GM23338 (cell line): ENCODE measurements at regions not wholly inside any gene's neighbourhood (a gene's known extent, or its start where the extent isn't known, plus 50 kb on each side); places are given as distances from the start of the nearest gene placed in this dataset.

Experiments used
- ATAC-seq: fragments of 200-7000 bp; cut with Tn5 transposase; 3 replicates; pipeline ENCODE4 v1.9.1; 2020
- DNase-seq: peaks from one replicate; pipeline ENCODE4 v3.0.0-alpha.2; 2015; ENCODE audit warnings: low spot score
- H2AFZ ChIP-seq: fragments of 200-600 bp; sonication (generic); 2 replicates; pipeline ENCODE4 v1.8.0; 2016; ENCODE audit warnings: antibody characterized with exemption, mild to moderate bottlenecking, moderate library complexity
- H3F3A ChIP-seq: fragments of 200-600 bp; sonication (generic); replicated peaks from 2 replicates; pipeline ENCODE4 v1.8.0; 2017; ENCODE audit warnings: antibody characterized with exemption, mixed run types, low read depth
- H3K27ac ChIP-seq: fragments of 200-600 bp; sonication (generic); 2 replicates; pipeline ENCODE4 v1.6.1; 2016; ENCODE audit warnings: low read depth
- H3K27me3 ChIP-seq: fragments of 200-600 bp; sonication (generic); 2 replicates; pipeline ENCODE4 v1.8.0; 2016; ENCODE audit warnings: mild to moderate bottlenecking, mixed run types, moderate library complexity; ENCODE audit not compliant: insufficient read depth
- H3K36me3 ChIP-seq: fragments of 200-600 bp; sonication (generic); 2 replicates; pipeline ENCODE4 v1.8.0; 2016; ENCODE audit warnings: mild to moderate bottlenecking; ENCODE audit not compliant: insufficient read depth
- H3K4me1 ChIP-seq: fragments of 200-600 bp; sonication (generic); 2 replicates; pipeline ENCODE4 v1.8.0; 2016; ENCODE audit warnings: mild to moderate bottlenecking, moderate library complexity; ENCODE audit not compliant: insufficient read depth
- H3K4me2 ChIP-seq: fragments of 200-600 bp; sonication (generic); 2 replicates; pipeline ENCODE4 v1.7.1; 2017; ENCODE audit warnings: mixed run types
- H3K4me3 ChIP-seq: fragments of 200-600 bp; sonication (generic); 2 replicates; pipeline ENCODE4 v1.6.1; 2016; ENCODE audit warnings: mixed run types
- H3K79me2 ChIP-seq: fragments of 200-600 bp; sonication (generic); replicated peaks from 2 replicates; pipeline ENCODE4 v1.8.0; 2017; ENCODE audit warnings: mild to moderate bottlenecking; ENCODE audit not compliant: insufficient read depth
- H3K9me2 ChIP-seq: fragments of 200-600 bp; sonication (generic); 2 replicates; pipeline ENCODE4 v1.8.0; 2017; ENCODE audit not compliant: insufficient read depth
- H4K20me1 ChIP-seq: fragments of 200-600 bp; sonication (generic); replicated peaks from 2 replicates; pipeline ENCODE4 v1.8.0; 2017; ENCODE audit warnings: mild to moderate bottlenecking; ENCODE audit not compliant: insufficient read depth
- H3K27ac Mint-ChIP-seq: 2 replicates; pipeline ENCODE4 v1.8.0; 2020; ENCODE audit warnings: inconsistent platforms, mild to moderate bottlenecking, moderate library complexity, mixed read lengths
- H3K27me3 Mint-ChIP-seq: 3 replicates; pipeline ENCODE4 v1.8.0; 2022; ENCODE audit warnings: low read depth, mild to moderate bottlenecking, moderate library complexity, mixed read lengths, inconsistent platforms; ENCODE audit not compliant: insufficient read depth, poor library complexity
- H3K36me3 Mint-ChIP-seq: 3 replicates; pipeline ENCODE4 v1.8.0; 2021; ENCODE audit warnings: low read depth, mild to moderate bottlenecking, inconsistent platforms, moderate library complexity, mixed read lengths
- H3K4me1 Mint-ChIP-seq: 3 replicates; pipeline ENCODE4 v1.8.0; 2020; ENCODE audit warnings: mild to moderate bottlenecking, inconsistent platforms, mixed read lengths
- H3K4me3 Mint-ChIP-seq: 3 replicates; pipeline ENCODE4 v1.8.0; 2021; ENCODE audit warnings: moderate library complexity, mild to moderate bottlenecking, inconsistent platforms, mixed read lengths
- H3K9me3 Mint-ChIP-seq: 3 replicates; pipeline ENCODE4 v1.8.0; 2020; ENCODE audit warnings: moderate library complexity, mild to moderate bottlenecking, inconsistent platforms, mixed read lengths
- TF ChIP-seq, protein P1 (sequence below), 2 experiments: fragments of 200-600 bp in 1 of 2; sonication (generic) in 1 of 2; conservative IDR thresholded peaks; 2 replicates each; pipeline versions ENCODE4 v1.5.1 to v1.6.1; 2016 to 2017; ENCODE audit warnings: antibody characterized with exemption in 2 of 2, low read depth in 2 of 2, mild to moderate bottlenecking in 2 of 2, moderate library complexity in 1 of 2
- TF ChIP-seq, protein P2 (sequence below): IDR thresholded peaks from one replicate; pipeline ENCODE4 v1.6.1; 2018; ENCODE audit warnings: antibody characterized with exemption; ENCODE audit not compliant: unreplicated experiment
- TF ChIP-seq, protein P3 (sequence below): fragments of 250-450 bp; sonication (Bioruptor Pico); IDR thresholded peaks from 2 replicates; pipeline ENCODE4 v1.5.0; 2020; ENCODE audit warnings: mild to moderate bottlenecking, moderate library complexity

DNA sequence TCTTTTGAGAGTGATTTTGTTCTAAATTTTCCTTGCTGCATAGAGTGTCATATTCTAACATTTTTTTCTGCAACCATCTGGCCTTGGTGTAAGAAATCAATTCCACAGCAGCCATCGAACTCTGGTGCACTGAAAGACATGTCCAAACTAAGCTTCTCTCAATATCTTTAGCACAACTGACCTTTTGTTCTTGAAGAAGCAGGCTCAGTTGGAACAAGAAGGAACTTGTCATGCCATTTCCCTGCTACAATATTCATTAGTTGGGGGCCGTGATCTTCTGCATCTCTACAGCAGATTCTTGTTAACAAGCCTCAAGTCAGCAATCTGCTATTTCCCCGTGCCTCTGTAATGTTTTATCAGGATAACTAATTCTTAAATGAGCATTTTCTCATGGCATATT lies 1305.6 kb downstream of the CDH11 start:
- no peak overlapping the region for H3K27ac ChIP-seq
- no peak overlapping the region for H2AFZ ChIP-seq
- no peaks in the 10 kb centered on the region for H3K9me2 ChIP-seq
- H3K27me3 Mint-ChIP-seq: no peaks in the 10 kb centered on the region
- H4K20me1 ChIP-seq: no peaks in the 10 kb centered on the region
- no peak overlapping the region for H3K27ac Mint-ChIP-seq
- peaks cover 27% of the 10 kb centered on the region; the same call in 2 of the 3 replicates for H3K4me1 Mint-ChIP-seq
- H3K4me1 ChIP-seq: peaks cover 23% of the 10 kb centered on the region
- no peaks in the 10 kb centered on the region for H3K36me3 ChIP-seq
- H3K36me3 Mint-ChIP-seq: peaks cover 9% of the 10 kb centered on the region; the same call in 1 of the 3 replicates
- H3K4me2 ChIP-seq: no peak overlapping the region
- H3F3A ChIP-seq: no peaks in the 10 kb centered on the region
- DNase-seq: no peak
- ATAC-seq: no peak
- H3K4me3 ChIP-seq: no peak overlapping the region
- H3K4me3 Mint-ChIP-seq: no peak overlapping the region
- H3K9me3 Mint-ChIP-seq: peaks cover 22% of the 10 kb centered on the region; the same call in 2 of the 3 replicates
- H3K27me3 ChIP-seq: no peaks in the 10 kb centered on the region
- H3K79me2 ChIP-seq: no peaks in the 10 kb centered on the region
- TF ChIP-seq, protein P1, sequence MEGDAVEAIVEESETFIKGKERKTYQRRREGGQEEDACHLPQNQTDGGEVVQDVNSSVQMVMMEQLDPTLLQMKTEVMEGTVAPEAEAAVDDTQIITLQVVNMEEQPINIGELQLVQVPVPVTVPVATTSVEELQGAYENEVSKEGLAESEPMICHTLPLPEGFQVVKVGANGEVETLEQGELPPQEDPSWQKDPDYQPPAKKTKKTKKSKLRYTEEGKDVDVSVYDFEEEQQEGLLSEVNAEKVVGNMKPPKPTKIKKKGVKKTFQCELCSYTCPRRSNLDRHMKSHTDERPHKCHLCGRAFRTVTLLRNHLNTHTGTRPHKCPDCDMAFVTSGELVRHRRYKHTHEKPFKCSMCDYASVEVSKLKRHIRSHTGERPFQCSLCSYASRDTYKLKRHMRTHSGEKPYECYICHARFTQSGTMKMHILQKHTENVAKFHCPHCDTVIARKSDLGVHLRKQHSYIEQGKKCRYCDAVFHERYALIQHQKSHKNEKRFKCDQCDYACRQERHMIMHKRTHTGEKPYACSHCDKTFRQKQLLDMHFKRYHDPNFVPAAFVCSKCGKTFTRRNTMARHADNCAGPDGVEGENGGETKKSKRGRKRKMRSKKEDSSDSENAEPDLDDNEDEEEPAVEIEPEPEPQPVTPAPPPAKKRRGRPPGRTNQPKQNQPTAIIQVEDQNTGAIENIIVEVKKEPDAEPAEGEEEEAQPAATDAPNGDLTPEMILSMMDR (conservative IDR thresholded peaks at IDR 0.05; ENCODE audit: low read depth in 2 of 2): no peak
- TF ChIP-seq, protein P2, sequence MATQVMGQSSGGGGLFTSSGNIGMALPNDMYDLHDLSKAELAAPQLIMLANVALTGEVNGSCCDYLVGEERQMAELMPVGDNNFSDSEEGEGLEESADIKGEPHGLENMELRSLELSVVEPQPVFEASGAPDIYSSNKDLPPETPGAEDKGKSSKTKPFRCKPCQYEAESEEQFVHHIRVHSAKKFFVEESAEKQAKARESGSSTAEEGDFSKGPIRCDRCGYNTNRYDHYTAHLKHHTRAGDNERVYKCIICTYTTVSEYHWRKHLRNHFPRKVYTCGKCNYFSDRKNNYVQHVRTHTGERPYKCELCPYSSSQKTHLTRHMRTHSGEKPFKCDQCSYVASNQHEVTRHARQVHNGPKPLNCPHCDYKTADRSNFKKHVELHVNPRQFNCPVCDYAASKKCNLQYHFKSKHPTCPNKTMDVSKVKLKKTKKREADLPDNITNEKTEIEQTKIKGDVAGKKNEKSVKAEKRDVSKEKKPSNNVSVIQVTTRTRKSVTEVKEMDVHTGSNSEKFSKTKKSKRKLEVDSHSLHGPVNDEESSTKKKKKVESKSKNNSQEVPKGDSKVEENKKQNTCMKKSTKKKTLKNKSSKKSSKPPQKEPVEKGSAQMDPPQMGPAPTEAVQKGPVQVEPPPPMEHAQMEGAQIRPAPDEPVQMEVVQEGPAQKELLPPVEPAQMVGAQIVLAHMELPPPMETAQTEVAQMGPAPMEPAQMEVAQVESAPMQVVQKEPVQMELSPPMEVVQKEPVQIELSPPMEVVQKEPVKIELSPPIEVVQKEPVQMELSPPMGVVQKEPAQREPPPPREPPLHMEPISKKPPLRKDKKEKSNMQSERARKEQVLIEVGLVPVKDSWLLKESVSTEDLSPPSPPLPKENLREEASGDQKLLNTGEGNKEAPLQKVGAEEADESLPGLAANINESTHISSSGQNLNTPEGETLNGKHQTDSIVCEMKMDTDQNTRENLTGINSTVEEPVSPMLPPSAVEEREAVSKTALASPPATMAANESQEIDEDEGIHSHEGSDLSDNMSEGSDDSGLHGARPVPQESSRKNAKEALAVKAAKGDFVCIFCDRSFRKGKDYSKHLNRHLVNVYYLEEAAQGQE: no peak
- TF ChIP-seq, protein P3, sequence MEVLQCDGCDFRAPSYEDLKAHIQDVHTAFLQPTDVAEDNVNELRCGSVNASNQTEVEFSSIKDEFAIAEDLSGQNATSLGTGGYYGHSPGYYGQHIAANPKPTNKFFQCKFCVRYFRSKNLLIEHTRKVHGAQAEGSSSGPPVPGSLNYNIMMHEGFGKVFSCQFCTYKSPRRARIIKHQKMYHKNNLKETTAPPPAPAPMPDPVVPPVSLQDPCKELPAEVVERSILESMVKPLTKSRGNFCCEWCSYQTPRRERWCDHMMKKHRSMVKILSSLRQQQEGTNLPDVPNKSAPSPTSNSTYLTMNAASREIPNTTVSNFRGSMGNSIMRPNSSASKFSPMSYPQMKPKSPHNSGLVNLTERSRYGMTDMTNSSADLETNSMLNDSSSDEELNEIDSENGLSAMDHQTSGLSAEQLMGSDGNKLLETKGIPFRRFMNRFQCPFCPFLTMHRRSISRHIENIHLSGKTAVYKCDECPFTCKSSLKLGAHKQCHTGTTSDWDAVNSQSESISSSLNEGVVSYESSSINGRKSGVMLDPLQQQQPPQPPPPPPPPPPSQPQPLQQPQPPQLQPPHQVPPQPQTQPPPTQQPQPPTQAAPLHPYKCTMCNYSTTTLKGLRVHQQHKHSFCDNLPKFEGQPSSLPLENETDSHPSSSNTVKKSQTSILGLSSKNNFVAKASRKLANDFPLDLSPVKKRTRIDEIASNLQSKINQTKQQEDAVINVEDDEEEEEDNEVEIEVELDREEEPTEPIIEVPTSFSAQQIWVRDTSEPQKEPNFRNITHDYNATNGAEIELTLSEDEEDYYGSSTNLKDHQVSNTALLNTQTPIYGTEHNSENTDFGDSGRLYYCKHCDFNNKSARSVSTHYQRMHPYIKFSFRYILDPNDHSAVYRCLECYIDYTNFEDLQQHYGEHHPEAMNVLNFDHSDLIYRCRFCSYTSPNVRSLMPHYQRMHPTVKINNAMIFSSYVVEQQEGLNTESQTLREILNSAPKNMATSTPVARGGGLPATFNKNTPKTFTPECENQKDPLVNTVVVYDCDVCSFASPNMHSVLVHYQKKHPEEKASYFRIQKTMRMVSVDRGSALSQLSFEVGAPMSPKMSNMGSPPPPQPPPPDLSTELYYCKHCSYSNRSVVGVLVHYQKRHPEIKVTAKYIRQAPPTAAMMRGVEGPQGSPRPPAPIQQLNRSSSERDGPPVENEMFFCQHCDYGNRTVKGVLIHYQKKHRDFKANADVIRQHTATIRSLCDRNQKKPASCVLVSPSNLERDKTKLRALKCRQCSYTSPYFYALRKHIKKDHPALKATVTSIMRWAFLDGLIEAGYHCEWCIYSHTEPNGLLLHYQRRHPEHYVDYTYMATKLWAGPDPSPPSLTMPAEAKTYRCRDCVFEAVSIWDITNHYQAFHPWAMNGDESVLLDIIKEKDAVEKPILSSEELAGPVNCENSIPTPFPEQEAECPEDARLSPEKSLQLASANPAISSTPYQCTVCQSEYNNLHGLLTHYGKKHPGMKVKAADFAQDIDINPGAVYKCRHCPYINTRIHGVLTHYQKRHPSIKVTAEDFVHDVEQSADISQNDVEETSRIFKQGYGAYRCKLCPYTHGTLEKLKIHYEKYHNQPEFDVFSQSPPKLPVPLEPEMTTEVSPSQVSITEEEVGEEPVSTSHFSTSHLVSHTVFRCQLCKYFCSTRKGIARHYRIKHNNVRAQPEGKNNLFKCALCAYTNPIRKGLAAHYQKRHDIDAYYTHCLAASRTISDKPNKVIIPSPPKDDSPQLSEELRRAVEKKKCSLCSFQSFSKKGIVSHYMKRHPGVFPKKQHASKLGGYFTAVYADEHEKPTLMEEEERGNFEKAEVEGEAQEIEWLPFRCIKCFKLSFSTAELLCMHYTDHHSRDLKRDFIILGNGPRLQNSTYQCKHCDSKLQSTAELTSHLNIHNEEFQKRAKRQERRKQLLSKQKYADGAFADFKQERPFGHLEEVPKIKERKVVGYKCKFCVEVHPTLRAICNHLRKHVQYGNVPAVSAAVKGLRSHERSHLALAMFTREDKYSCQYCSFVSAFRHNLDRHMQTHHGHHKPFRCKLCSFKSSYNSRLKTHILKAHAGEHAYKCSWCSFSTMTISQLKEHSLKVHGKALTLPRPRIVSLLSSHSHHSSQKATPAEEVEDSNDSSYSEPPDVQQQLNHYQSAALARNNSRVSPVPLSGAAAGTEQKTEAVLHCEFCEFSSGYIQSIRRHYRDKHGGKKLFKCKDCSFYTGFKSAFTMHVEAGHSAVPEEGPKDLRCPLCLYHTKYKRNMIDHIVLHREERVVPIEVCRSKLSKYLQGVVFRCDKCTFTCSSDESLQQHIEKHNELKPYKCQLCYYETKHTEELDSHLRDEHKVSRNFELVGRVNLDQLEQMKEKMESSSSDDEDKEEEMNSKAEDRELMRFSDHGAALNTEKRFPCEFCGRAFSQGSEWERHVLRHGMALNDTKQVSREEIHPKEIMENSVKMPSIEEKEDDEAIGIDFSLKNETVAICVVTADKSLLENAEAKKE: no peak
